ENCODE measurements at regions not wholly inside any gene's neighbourhood (a gene's known extent, or its start where the extent isn't known, plus 50 kb on each side); places are given as distances from the start of the nearest gene placed in this dataset.

GRCh38 chr15:47213883-47214282 lies 503.4 kb upstream of the SEMA6D start:
- DNase-seq (ENCODE audit: low spot score) = no peak

- no peak for DNase-seq (ENCODE audit: low spot score)
Observed at GRCh38 chr15:47218295-47218694, 499.0 kb upstream of the SEMA6D start.

DNA sequence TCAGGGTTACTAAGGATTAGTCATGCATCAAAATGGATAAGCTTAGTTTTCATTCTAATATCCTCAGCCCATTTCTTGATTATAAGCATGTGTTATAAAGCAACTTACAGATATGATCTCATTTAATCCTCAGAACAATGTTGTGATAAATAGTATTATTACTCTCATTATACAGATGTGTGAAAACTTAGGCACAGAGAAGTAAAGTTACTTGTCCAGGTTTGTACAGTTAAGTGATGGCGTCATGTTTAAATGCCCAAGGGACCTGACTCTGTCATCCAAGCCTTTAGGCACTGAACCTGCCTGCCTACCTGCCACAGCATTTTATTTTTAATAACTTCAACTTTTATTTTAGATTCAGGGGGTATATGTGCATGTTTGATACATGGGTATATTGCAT lies 472.9 kb upstream of the SEMA6D start:
- no peak for DNase-seq (ENCODE audit: low spot score)

DNA sequence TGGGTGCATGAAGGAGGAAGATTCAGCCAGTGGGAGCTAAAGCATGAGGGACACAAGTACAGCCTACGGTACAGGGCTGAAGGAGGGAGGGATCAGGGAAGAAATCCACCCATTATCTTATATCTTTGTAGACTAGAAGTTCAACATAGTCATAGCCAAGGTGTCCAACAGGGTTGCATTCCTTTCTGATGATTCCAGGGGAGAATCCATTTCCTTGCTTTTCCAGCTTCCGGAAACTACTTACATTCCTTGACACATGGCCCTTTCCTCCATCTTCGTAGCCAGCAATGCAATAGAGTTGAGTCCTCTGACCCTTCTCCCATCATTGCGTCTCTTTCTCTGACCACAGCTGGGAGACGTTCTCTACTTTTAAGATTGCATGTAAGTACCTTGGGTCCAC lies 471.0 kb upstream of the SEMA6D start:
- DNase-seq (ENCODE audit: low spot score) = no peak

GRCh38 chr15:47258521-47258920 lies 458.8 kb upstream of the SEMA6D start:
- no peak for DNase-seq (ENCODE audit: low spot score)

- no peak for DNase-seq (ENCODE audit: low spot score)
Observed at GRCh38 chr15:47265686-47266085, 451.6 kb upstream of the SEMA6D start.

DNA sequence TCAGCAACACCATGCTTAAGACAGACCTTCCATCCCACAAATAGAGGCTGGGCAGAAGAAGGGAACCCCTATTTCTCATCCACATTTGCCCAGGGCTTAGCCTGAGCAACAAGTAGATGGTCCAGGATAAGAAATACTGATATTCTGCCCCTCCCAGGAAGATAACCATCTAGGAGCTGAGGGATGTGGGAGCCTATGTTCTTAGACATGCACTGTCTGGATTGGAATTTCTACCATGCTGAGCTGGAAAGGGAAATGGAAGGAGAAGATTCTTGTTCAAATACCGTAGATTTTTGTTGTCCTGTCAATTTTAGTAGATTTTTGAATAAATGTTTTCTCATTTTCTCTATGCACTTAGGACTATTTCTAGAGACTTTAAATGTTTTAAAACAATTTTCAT lies 450.7 kb upstream of the SEMA6D start:
- DNase-seq (ENCODE audit: low spot score) = no peak

DNA sequence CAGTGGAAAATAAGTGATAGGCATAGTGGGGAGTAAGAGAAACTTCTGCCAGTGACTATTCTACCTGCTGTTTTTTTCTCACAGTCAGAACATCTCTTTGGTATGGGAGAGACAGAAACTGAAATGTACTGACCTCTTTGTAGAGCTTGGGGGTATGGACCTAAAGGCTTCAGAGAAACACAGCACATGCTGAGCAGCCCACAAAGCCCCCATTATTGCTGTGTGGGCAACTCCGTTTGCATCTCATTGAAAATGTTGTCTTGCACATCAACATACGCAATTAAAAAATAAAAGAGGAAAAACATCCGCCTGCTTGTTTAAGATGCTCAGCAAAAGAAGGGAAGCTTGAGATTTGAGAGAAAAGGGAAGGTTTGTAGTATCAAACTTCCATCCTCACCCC lies 443.4 kb upstream of the SEMA6D start:
- no peak for DNase-seq (ENCODE audit: low spot score)

DNA sequence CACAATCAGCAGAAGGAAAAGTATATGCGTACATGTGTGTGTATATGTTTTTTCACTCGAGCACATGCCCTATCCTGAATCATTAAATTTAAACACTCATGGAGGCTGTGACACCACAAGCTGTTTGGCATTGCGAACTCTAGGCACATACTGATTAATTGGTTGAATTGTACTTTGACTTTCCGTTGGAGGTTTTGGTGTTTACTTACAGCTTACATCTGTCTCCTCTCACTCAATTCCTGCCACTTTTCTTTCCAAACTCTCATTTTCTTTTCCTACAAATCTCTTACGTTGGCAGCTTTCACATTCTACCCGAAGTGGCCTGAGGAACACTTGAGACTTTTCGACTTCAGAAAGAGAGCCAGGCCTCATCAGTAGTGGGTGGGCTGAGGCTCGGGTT lies 434.1 kb upstream of the SEMA6D start:
- no peak for DNase-seq (ENCODE audit: low spot score)

- no peak for DNase-seq (ENCODE audit: low spot score)
Observed at GRCh38 chr15:47288794-47289193, 428.5 kb upstream of the SEMA6D start.

GRCh38 chr15:47289656-47290055 lies 427.6 kb upstream of the SEMA6D start:
- DNase-seq (ENCODE audit: low spot score) = no peak

GRCh38 chr15:47291767-47292166 lies 425.5 kb upstream of the SEMA6D start:
- no peak for DNase-seq (ENCODE audit: low spot score)

DNA sequence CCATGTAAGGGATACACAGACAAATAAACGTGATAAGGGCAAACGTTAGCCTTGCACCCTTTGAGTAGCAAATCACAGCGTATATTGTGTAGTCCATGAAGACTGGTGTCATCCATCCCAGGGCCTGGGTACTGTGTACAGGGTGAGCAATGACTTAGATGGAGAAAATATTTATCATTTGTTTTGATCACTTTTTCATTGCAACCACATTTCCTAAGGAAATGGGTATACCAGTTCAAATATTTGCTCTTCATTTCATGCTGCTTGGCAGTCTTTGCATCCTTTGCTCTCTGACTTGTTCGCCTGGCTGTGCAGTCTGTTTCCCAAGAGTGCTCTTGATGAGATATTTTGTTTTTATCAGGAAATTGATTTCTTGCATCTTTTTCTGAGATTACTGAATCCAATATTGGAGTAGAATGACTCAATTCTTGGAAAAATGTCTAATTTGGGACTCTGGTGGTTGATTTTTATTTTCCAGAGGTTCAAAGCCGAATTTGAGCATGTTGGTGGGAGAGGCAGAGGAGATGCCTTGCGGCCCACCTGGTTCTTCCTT lies 424.6 kb upstream of the SEMA6D start:
- no peak for DNase-seq (ENCODE audit: low spot score)

- no peak for DNase-seq (ENCODE audit: low spot score)
Observed at GRCh38 chr15:47293466-47294162, 423.7 kb upstream of the SEMA6D start.

DNA sequence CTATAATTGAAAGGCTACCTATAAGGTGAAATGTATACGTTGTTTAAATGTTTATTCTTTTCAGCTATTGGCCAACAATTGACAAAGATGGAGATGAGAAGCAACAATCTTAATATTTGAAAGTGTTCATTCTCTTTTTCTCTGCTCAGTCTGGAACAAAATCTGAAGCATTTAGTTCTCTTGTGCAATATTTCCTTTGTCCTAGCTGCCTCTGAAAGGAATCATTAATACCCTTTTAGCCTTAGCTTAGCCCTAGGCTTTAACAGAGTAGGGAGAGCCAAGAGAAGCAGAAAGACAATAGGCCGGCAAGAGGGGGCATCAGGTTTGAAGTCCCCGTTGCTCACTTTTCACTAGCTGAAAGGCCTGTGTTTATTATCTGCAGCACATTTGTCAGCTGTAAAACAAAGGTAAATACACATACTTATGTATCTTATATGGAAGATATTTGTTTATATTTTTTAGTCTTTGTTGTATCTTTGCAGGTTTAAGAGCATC lies 422.5 kb upstream of the SEMA6D start:
- no peak for DNase-seq (ENCODE audit: low spot score)

DNA sequence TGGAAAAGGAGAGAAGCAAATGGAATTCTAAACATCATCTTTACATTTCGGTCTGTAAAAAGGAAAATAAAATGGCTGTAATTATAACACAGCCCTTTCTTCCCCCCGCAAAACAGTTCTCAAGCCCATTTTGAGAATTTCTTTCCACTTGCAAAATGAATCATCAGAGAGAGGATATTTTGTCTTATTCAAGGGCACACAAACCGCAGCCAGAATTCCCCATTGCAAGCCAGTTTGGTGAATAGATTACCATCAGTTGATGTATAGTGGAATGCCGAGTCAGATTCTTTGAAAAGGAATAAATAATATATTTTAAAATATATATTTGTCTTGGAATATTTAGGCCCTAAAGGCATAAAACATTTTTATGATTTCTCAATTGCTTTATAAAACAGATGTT lies 420.4 kb upstream of the SEMA6D start:
- no peak for DNase-seq (ENCODE audit: low spot score)

GRCh38 chr15:47299846-47300434 lies 417.4 kb upstream of the SEMA6D start:
- DNase-seq (ENCODE audit: low spot score) = no peak

GRCh38 chr15:47300596-47300995 lies 416.7 kb upstream of the SEMA6D start:
- DNase-seq (ENCODE audit: low spot score) = no peak

- DNase-seq (ENCODE audit: low spot score) = no peak
Observed at GRCh38 chr15:47301481-47301880, 415.8 kb upstream of the SEMA6D start.

- no peak for DNase-seq (ENCODE audit: low spot score)
Observed at GRCh38 chr15:47304656-47305055, 412.6 kb upstream of the SEMA6D start.

DNA sequence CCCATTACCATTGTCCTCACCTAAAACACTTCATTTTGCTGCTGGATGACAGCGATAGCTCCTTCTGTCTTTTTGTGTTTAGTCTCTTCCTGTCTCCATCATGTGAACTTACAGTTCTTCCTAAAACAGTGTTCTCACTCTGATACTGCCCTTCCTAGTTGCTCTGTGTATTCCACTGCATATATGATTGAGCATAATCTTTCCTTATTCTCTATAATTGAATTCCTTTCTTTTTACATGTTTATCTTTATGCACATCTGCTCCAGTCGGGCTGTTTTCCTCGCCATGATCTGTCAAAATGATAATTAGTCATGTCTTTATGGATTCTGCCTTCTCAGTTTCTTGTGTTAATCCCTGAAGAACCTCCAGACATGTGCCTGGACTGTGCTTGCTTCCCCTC lies 405.1 kb upstream of the SEMA6D start:
- no peak for DNase-seq (ENCODE audit: low spot score)

DNA sequence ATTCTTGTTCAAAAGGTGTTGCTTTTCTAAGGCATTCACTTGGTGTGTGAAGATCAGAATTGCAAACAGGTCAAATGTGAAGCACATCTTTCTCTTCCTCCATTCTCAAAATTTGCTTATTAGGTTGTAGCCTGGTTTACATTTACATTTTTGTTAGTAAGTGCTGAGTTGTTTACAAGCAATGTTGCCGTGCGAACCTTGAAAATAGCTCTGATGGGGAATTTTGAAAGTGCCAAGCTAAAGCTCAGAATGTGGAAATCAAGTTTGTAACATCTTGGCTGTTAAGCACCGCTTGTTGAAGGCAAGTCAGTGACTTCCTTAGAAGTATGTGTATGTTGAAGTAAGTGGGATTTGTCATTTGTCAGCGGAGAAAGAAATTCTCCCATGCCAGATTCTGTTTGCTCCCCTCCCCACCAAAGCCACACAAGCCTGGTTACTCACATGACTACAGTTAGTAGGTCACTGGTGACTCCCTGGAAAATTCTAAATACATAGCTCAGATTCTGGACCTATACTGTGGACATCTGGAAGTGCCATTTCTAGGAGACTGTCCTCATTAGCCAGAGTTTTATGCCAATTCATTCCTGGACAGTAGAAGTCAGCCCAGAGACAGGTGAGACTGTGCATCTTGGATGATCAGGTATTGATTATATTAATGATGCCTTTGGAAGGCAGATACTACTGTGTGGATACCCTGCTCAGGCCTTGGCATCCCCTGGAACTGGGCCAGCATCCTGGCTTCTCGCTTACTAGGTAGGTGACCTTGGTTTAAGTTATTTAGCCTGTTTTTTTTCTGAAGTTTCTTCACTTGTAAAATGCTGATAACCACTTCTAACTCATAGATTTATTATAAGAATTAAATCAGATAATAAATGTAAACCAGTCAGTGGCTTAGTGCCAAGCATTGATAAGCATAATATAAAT lies 390.6 kb upstream of the SEMA6D start:
- no peak for DNase-seq (ENCODE audit: low spot score)

Data from kidney capillary endothelial cell (primary cell).